ENCODE measurements at regions not wholly inside any gene's neighbourhood (a gene's known extent, or its start where the extent isn't known, plus 50 kb on each side); places are given as distances from the start of the nearest gene placed in this dataset.
"Not testable (repeated sequence)": the region's sequence is repeated elsewhere in the genome, so short reads cannot be mapped to it uniquely, and the experiment has no call there.

DNA sequence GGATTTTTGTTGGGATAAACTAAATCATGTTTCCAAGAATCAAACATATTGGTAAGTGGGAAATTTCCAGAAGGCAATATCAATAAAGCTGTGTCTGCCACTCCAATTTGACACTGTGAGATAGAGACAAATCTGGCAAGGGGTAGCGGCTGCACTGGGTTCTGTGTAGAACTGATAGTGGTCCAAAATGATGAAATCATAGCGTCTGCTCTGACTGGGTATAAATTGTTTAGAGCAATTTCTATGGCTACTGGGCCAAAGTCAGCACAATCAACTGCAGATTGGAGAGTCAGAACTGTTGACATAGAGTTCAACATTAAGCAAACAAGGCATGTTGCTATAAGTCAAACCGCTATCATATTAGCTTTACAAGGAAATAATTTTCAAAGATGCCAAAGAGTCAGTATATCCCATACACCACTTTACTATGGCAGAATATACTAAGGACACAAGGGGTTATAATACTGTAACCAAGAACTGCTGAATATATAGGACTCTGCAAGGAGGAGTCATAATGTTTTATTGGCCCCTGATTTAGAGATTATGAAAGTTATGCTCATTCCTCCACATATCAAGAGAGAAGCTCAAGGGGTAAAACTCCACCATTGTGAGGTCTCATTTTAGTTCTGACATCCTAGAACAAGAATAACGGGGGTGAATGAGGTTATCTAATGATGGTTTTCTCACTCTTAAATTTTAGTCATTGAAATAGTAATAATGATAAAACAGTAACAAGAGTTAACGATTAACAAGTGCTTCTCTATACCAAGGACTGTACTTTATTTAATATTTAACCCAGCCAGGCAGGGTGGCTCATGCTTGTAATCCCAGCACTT is 309.7 kb upstream of the GADL1 start:
- H3K36me3 ChIP-seq: no peaks in the 10 kb centered on the region
- no peaks in the 10 kb centered on the region for H3K9me3 ChIP-seq
- TF ChIP-seq CTCF (IDR thresholded peaks at IDR 0.05): no peak
- H3K27me3 ChIP-seq: no peaks in the 10 kb centered on the region
- DNase-seq: no peak
- intact Hi-C loops (cut with DNase I; ENCODE audit: low total_unique reads): no loop called here
- H3K27ac ChIP-seq: no peak overlapping the region
- no peak overlapping the region for H3K4me3 ChIP-seq
- H3K4me1 ChIP-seq: peaks cover 0 to 23% (median 0%) of the 10 kb centered on the region in 4 donors

DNA sequence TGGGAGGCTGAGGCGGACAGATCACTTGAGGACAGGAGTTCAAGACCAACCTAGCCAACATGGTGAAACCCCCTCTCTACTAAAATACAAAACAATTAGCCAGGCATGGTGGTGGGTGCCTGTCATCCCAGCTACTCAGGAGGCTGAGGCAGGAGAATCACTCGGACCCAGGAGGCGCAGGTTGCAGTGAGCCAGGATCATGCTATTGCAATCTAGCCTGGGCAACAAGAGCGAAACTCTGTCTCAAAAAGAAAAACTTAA is 310.3 kb upstream of the GADL1 start:
- H3K27me3 ChIP-seq; H3K9me3 ChIP-seq; H3K36me3 ChIP-seq; H3K4me3 ChIP-seq; H3K27ac ChIP-seq; DNase-seq; intact Hi-C loops (cut with DNase I; ENCODE audit: low total_unique reads): not testable (repeated sequence)
- H3K4me1 ChIP-seq: peaks cover 0 to 23% (median 0%) of the 10 kb centered on the region in 4 donors

DNA sequence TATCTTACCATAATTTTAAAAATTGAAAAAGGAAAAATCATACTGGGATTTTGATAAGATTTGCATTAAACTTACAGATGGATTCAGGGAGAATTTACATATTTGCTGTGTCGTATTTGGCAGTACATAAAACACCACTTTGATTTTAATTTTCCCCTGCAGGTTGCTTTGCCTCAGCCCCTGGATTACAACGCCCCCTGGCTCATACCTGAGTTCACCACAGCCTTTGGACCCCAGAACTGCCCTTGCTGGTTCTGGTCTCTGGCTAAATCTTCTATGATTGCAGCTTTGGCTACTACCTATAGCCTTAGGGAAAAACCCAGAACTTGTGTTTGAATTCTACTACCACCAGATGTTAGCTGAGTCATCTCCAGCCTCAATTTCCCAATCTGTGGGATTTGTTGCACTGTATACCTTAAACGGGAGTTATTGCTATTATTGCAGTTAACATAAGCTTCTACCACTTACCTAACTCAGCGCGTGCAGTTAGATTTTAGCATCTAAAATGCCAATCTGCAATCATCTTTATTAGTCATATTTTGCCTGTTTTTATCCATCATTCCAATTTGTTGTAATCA is 315.7 kb upstream of the GADL1 start:
- intact Hi-C loops (cut with DNase I; ENCODE audit: low total_unique reads): no loop called here
- DNase-seq: no peak
- Histone ChIP-seq H3K4me1 (peaks cover 0 to under 1% (median 0%) of the 10 kb centered on the region in 4 donors), H3K27me3 (no peaks in the 10 kb centered on the region), H3K36me3 (no peaks in the 10 kb centered on the region), H3K9me3 (no peaks in the 10 kb centered on the region), H3K27ac (no peak overlapping the region), H3K4me3 (no peak overlapping the region)
- TF ChIP-seq CTCF (IDR thresholded peaks at IDR 0.05): no peak

DNA sequence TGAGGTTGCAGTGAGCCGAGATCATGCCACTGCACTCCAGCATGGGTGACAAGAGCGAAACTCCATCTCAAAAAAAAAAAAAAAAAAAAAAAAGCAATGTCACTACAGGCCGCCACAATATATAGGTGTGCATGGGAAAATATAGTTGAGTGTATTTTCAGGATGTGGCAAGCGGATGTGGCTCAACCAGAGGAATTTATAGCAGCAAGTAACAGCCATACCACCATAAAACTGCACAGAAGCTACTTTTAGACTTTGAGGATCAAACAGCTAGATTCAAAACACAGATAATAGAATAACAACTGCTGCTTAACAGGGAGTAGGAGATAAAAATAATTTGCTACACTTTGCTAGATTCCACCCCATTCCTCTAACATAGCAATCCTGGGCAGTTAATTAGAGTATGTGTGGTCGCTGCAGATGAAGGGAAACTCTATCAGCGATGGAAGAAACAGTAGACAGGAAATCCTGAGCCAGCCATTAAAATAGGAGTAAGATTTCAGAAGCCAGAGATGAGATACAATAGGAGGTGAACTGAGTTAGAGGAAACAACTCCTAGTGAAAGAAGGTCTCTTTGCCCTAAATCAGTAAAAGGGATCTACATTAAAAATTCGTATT is 318.7 kb upstream of the STT3B start:
- Histone ChIP-seq H3K9me3 (no peaks in the 10 kb centered on the region), H3K27ac (no peak overlapping the region), H3K4me3 (no peak overlapping the region), H3K36me3 (no peaks in the 10 kb centered on the region), H3K27me3 (no peaks in the 10 kb centered on the region), H3K4me1 (peaks cover 0 to 5% (median 0%) of the 10 kb centered on the region in 4 donors)
- intact Hi-C loops (cut with DNase I; ENCODE audit: low total_unique reads): no loop called here
- no peak for TF ChIP-seq CTCF (IDR thresholded peaks at IDR 0.05)
- no peak for DNase-seq

GRCh38 chr3:31218082-31218481 is 314.6 kb upstream of the STT3B start:
- intact Hi-C loops (cut with DNase I; ENCODE audit: low total_unique reads): no loop called here
- no peaks in the 10 kb centered on the region for H3K9me3 ChIP-seq
- TF ChIP-seq CTCF (IDR thresholded peaks at IDR 0.05): no peak
- no peaks in the 10 kb centered on the region for H3K27me3 ChIP-seq
- H3K36me3 ChIP-seq: no peaks in the 10 kb centered on the region
- peaks cover 0 to 8% (median 0%) of the 10 kb centered on the region in 4 donors for H3K4me1 ChIP-seq
- H3K27ac ChIP-seq: no peak overlapping the region
- no peak overlapping the region for H3K4me3 ChIP-seq
- DNase-seq: no peak

- Histone ChIP-seq H3K9me3 (no peaks in the 10 kb centered on the region), H3K27ac (no peak overlapping the region), H3K36me3 (no peaks in the 10 kb centered on the region), H3K4me3 (no peak overlapping the region), H3K27me3 (no peaks in the 10 kb centered on the region), H3K4me1 (peaks cover 0 to 8% (median 2%) of the 10 kb centered on the region in 4 donors)
- DNase-seq: no peak
- intact Hi-C loops (cut with DNase I; ENCODE audit: low total_unique reads): no loop called here
- no peak for TF ChIP-seq CTCF (IDR thresholded peaks at IDR 0.05)
Measured at GRCh38 chr3:31219131-31219843, 313.4 kb upstream of the STT3B start.
